Type B pancreatic cell (in vitro differentiated cells): ENCODE measurements at regions not wholly inside any gene's neighbourhood (a gene's known extent, or its start where the extent isn't known, plus 50 kb on each side); places are given as distances from the start of the nearest gene placed in this dataset.

Source experiments
- DNase-seq: peaks from one replicate; pipeline ENCODE4 v3.0.0; 2021; ENCODE audit warnings: mixed read lengths; ENCODE audit not compliant: unreplicated experiment; ENCODE audit errors: extremely low spot score
- H3K27ac Mint-ChIP-seq: 2 replicates; pipeline ENCODE4 v1.8.0; 2021; ENCODE audit warnings: mild to moderate bottlenecking, mixed read lengths
- H3K27me3 Mint-ChIP-seq: 2 replicates; pipeline ENCODE4 v1.8.0; 2021; ENCODE audit warnings: mixed read lengths
- H3K36me3 Mint-ChIP-seq: 2 replicates; pipeline ENCODE4 v1.8.0; 2021; ENCODE audit warnings: mixed read lengths
- H3K4me1 Mint-ChIP-seq: one replicate; pipeline ENCODE4 v1.8.0; 2021; ENCODE audit warnings: mixed read lengths; ENCODE audit not compliant: unreplicated experiment
- H3K4me3 Mint-ChIP-seq: 2 replicates; pipeline ENCODE4 v1.8.0; 2021; ENCODE audit warnings: mild to moderate bottlenecking, mixed read lengths
- H3K9me3 Mint-ChIP-seq: 2 replicates; pipeline ENCODE4 v1.8.0; 2021; ENCODE audit warnings: mixed read lengths
- CTCF ChIP-seq: fragments of 200-600 bp; sonication (generic); conservative IDR thresholded peaks from 2 replicates; pipeline ENCODE4 v1.5.0; 2021; ENCODE audit warnings: antibody characterized with exemption, mild to moderate bottlenecking

GRCh38 chr3:86464180-86464579 is 526.8 kb downstream of the VGLL3 start:
- Mint-ChIP-seq H3K4me1 (no peaks in the 10 kb centered on the region), H3K9me3 (no peaks in the 10 kb centered on the region), H3K36me3 (no peaks in the 10 kb centered on the region), H3K27ac (no peak overlapping the region), H3K4me3 (no peak overlapping the region), H3K27me3 (no peaks in the 10 kb centered on the region)
- no peak for TF ChIP-seq CTCF
- DNase-seq, result no peak

GRCh38 chr3:86451749-86452148 is 539.2 kb downstream of the VGLL3 start:
- Mint-ChIP-seq H3K27me3 (no peaks in the 10 kb centered on the region), H3K36me3 (no peaks in the 10 kb centered on the region), H3K9me3 (no peaks in the 10 kb centered on the region), H3K4me3 (no peak overlapping the region), H3K27ac (no peak overlapping the region), H3K4me1 (no peaks in the 10 kb centered on the region)
- no peak for TF ChIP-seq CTCF
- no peak for DNase-seq

GRCh38 chr3:86438544-86438943 is 552.4 kb downstream of the VGLL3 start:
- H3K4me3 Mint-ChIP-seq, result no peak overlapping the region
- H3K27ac Mint-ChIP-seq, result no peak overlapping the region
- H3K9me3 Mint-ChIP-seq, result no peaks in the 10 kb centered on the region
- no peaks in the 10 kb centered on the region for H3K27me3 Mint-ChIP-seq
- DNase-seq, result no peak
- no peaks in the 10 kb centered on the region for H3K4me1 Mint-ChIP-seq
- TF ChIP-seq CTCF, result no peak
- no peaks in the 10 kb centered on the region for H3K36me3 Mint-ChIP-seq

- no peak for DNase-seq
- peaks cover 8% of the 10 kb centered on the region for H3K9me3 Mint-ChIP-seq
- no peaks in the 10 kb centered on the region for H3K36me3 Mint-ChIP-seq
- H3K27ac Mint-ChIP-seq, result no peak overlapping the region
- H3K4me3 Mint-ChIP-seq, result no peak overlapping the region
- TF ChIP-seq CTCF, result no peak
- no peaks in the 10 kb centered on the region for H3K4me1 Mint-ChIP-seq
- H3K27me3 Mint-ChIP-seq, result peaks cover 2% of the 10 kb centered on the region
These were observed 563.6 kb downstream of the VGLL3 start for GRCh38 chr3:86427343-86427742.

GRCh38 chr3:86420990-86421739 is 569.8 kb downstream of the VGLL3 start:
- Mint-ChIP-seq H3K4me1 (peaks cover 8% of the 10 kb centered on the region), H3K27ac (no peak overlapping the region), H3K4me3 (no peak overlapping the region), H3K36me3 (no peaks in the 10 kb centered on the region), H3K27me3 (no peaks in the 10 kb centered on the region), H3K9me3 (peaks cover 8% of the 10 kb centered on the region)
- no peak for DNase-seq
- no peak for TF ChIP-seq CTCF

- Mint-ChIP-seq H3K27me3 (no peaks in the 10 kb centered on the region), H3K4me3 (no peak overlapping the region)
These were observed 572.1 kb downstream of the VGLL3 start for GRCh38 chr3:86418861-86419260.

More at GRCh38 chr3:86418861-86419260, 572.1 kb downstream of the VGLL3 start:
- Mint-ChIP-seq H3K27ac (no peak overlapping the region), H3K4me1 (peaks cover 8% of the 10 kb centered on the region), H3K9me3 (no peaks in the 10 kb centered on the region), H3K36me3 (no peaks in the 10 kb centered on the region)
- DNase-seq, result no peak
- TF ChIP-seq CTCF, result no peak
